HG03159 (cell line): ENCODE measurements at regions not wholly inside any gene's neighbourhood (a gene's known extent, or its start where the extent isn't known, plus 50 kb on each side); places are given as distances from the start of the nearest gene placed in this dataset.
"Not testable (repeated sequence)": the region's sequence is repeated elsewhere in the genome, so short reads cannot be mapped to it uniquely, and the experiment has no call there.

Experiments
- ATAC-seq: cut with Tn5 transposase; IDR thresholded peaks from one replicate; pipeline ENCODE4 v1.9.1; 2021; ENCODE audit warnings: mild to moderate bottlenecking, moderate library complexity; ENCODE audit not compliant: unreplicated experiment

DNA sequence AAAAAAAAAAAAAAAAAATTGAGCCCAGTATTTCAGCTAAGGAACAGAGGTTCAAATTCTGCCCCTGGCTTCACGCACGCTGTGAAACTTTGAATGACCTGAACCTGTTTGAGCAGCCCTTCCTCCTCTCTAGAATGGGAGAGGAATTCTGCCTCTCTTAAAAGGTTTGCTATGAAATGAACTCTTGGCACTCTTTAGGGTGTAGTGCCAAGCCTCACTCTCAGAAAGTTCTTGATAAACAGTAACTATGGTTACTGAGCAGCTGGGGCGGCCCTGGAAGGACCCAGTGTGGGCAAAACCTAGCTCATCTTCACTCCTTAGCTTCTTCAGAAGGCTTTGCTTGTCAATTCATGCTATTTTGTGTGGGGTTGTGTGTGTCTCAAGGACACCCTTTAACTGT, 73.7 kb downstream of the GEMIN8 start:
- ATAC-seq: no peak

DNA sequence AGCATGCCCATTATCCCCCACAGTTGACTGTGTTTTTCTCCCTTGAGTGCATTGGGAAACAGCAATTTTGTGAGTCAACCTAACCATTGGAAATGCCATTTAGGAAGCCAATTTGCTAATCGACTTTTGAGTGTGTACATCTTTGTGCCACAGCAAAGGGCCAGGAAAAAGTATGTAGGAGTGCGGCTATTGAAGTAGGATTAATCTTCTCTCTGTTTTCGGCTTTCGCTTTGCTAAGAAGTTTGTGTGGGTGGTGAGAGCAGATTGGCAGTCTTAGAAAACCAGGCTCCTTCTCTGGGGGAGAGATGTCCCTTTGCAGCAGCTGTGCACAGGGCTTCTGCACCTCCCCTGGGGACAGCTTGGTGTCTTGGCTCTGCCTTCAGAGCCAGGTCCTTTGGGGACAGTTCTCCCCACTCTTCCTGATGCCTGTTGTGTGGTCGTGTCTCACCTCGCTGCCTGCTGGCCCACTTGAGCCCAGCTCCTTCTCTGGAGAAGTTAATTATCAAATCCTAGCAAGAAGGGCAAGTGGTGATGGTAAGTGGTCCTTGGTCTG, 74.5 kb downstream of the GEMIN8 start:
- ATAC-seq: no peak

DNA sequence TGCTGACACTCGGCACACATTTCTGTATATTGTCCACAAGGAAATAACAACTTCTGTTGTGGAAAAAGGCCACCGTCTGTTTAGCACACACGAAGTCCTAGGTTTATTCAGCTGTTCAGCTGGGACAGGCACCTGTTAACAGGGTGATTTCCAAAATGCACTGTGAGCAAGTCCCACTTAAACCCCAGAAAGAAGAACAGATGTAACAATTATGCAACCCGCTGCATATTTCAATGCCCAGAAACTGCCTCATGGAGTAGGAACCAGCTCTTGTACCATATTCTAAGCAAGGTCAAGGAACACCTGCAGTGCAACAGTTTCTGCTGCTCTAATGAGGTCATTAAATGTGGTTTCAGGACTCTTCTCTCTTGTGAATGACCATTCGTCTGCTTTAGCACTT, 77.1 kb downstream of the GEMIN8 start:
- ATAC-seq: no peak

DNA sequence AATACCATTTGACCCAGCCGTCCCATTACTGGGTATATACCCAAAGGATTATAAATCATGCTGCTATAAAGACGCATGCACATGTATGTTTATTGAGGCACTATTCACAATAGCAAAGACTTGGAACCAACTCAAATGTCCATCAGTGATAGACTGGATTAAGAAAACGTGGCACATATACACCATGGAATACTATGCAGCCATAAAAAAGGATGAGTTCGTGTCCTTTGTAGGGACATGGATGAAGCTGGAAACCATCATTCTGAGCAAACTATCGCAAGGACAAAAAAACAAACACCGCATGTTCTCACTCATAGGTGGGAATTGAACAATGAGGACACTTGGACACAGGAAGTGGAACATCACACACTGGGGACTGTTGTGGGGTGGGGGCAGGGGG, 83.5 kb downstream of the GEMIN8 start:
- ATAC-seq: not testable (repeated sequence)

GRCh38 chrX:13945787-13946186, 83.9 kb downstream of the GEMIN8 start:
- ATAC-seq: not testable (repeated sequence)

- ATAC-seq: no peak
Measured at GRCh38 chrX:13940671-13941070, 89.0 kb downstream of the GEMIN8 start.

- ATAC-seq: no peak
Measured at GRCh38 chrX:13939741-13940597, 89.7 kb downstream of the GEMIN8 start.

GRCh38 chrX:13938829-13939530, 90.7 kb downstream of the GEMIN8 start:
- no peak for ATAC-seq

- no peak for ATAC-seq
Measured at GRCh38 chrX:13938051-13938828, 91.5 kb downstream of the GEMIN8 start.

GRCh38 chrX:13937370-13938050, 92.2 kb downstream of the GEMIN8 start:
- no peak for ATAC-seq

GRCh38 chrX:13936521-13937225, 93.0 kb downstream of the GEMIN8 start:
- no peak for ATAC-seq

DNA sequence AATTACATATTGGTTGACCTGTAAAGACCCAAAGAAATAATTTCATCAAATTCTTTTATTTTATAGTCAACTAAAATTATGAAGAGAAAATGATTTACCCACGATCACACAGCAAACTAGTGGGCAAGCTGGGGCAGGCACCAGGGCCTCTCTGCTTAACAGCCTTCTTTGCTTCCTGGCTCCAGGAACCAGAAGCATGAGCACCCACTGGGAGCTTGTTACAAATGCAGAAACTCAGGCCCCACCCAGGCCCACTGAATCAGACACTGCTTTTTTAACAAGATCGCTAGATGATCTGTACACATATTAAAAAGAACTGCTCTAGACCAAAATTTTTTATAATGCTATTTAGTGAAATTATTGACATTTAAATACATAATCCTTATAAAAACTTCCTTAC, 95.0 kb downstream of the GEMIN8 start:
- no peak for ATAC-seq

DNA sequence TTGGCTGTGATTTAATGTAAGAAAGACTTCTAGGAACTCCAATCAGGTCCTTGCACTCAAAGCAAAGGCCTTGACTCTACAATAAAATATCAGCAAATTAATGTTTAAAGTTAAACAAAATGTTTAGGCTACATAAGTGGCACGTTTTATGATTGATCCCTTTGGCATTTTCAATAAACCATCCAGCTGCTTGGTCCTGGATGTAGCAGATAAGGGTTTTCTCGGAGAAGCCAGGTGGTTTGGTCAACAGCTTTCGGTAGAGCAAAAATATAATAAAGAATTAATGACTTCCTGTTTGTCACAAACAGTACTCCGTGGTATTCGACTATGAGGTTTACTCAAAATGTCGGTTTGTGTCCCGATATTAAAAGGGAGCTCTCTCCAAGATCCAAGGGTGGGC, 95.8 kb downstream of the GEMIN8 start:
- ATAC-seq: no peak

DNA sequence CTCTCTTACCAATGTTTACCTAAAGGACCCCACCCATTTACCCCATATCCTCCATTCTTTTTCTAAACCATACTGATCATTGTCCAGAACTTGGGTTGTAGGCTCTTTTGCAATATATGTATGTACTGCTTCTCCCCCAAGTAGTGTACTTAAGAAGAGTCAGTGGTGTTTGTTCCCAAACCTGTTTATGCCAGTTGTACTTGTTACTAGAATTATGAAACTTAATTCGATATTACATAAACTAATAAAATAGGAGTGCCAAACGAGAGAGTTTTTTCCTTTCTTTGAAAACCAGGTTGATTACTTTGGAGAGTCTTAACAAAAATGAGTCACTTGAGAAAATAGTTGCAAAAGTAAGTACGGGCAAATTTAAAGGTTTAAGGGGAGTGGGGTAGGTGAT, 96.3 kb downstream of the GEMIN8 start:
- no peak for ATAC-seq

GRCh38 chrX:13932416-13932815, 97.3 kb downstream of the GEMIN8 start:
- no peak for ATAC-seq

- ATAC-seq: no peak
Measured at GRCh38 chrX:13927175-13927574, 102.5 kb downstream of the GEMIN8 start.

DNA sequence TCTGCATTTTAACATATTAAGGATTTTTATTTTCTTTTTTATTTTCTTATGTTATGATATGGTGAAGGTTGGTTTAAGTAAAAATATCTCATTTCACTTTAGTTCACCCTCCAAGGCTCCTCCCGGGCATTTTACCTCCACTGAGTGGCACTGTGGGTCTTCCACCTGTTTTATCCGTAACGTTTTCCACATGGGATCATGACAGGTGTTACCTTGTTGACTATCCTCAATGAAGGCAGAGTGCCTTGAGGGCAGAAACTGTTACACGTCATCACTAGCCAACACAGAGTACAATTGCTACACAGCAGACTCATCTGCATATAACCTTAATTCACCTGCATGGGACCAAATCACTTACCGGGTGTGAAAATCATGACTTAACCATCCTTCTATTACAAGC, 105.8 kb downstream of the GEMIN8 start:
- no peak for ATAC-seq

DNA sequence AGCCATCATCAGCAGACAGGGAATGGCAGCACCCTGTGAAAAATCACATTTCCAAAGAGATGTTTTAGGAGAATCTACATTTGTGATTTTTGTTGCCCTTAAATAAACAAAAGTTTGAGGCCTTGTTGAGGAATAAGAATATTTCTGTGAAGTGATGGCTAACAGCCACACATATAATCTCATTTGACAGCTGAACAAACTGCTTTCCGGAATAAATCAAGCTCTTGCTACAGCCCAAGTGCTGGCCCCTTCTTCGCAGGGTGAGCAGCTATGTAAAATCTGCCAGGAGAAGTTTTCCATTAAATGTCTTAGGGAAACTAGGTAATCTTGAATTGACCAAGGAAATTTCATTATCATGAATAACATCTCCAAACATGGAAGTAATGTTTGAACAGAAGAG, 106.4 kb upstream of the GPM6B start:
- no peak for ATAC-seq

GRCh38 chrX:13917507-13917906, 100.6 kb upstream of the GPM6B start:
- no peak for ATAC-seq

DNA sequence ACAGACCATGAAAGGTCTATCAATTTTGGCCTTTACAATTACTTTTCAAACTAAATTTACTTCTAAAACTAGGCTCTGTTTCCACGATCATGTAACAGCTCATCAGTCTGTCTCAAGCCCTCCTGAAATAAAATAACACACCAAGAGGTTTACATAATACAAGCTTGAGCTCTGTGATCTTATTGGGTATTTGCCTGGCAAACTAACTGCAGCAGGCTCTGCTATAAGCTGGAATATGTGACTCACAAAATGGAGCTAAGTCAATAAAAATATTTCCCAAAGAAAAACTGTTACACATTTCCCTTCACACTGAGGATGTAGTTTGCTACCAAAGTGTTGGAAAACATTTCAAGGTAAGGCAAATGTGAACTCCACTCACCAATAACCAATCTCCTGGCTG, 94.7 kb upstream of the GPM6B start:
- no peak for ATAC-seq
